Caco-2 (cell line): ENCODE measurements at regions not wholly inside any gene's neighbourhood (a gene's known extent, or its start where the extent isn't known, plus 50 kb on each side); places are given as distances from the start of the nearest gene placed in this dataset.
"Not testable (repeated sequence)": the region's sequence is repeated elsewhere in the genome, so short reads cannot be mapped to it uniquely, and the experiment has no call there.

Source experiments
- BruUV-seq: library from RNA; stranded (reverse); fragments of 400-500 nt; replicated peaks from 2 replicates; lab custom pipeline; 2021; lab: Mats Ljungman, UMichigan
- CTCF ChIA-PET: fragments of 300-600 bp; sonication (Branson Sonifier 250); formaldehyde crosslinking; loops from one replicate; lab custom pipeline; 2022; ENCODE audit warnings: antibody characterized with exemption; lab: Charles Lee
- POLR2A ChIA-PET: fragments of 300-600 bp; sonication (Branson Sonifier 250); formaldehyde crosslinking; loops from one replicate; lab custom pipeline; 2022; ENCODE audit warnings: antibody characterized with exemption; lab: Charles Lee
- DNase-seq, 2 experiments: peaks; one replicate each; pipeline versions ENCODE4 v3.0.0 to v3.0.0-alpha.2; 2020 to 2022
- H3K27me3 ChIP-seq: replicated peaks from 2 replicates; pipeline ENCODE4 v1.6.0; 2011; ENCODE audit warnings: low read length; ENCODE audit not compliant: control insufficient read depth, insufficient read depth
- H3K36me3 ChIP-seq: 2 replicates; pipeline ENCODE4 v1.5.1; 2011; ENCODE audit warnings: low read length; ENCODE audit not compliant: control insufficient read depth, insufficient read depth
- H3K4me1 ChIP-seq: fragments of 250-450 bp; sonication (Bioruptor Pico); 2 replicates; pipeline ENCODE4 v1.5.1; 2020; ENCODE audit warnings: mild to moderate bottlenecking
- H3K4me3 ChIP-seq: 2 replicates; pipeline ENCODE4 v1.5.1; 2011; ENCODE audit warnings: low read depth, mild to moderate bottlenecking, control low read depth, low read length
- H3K9me3 ChIP-seq: fragments of 250-450 bp; sonication (Bioruptor Pico); 2 replicates; pipeline ENCODE4 v1.5.1; 2020; ENCODE audit warnings: mild to moderate bottlenecking, moderate library complexity
- H3K27ac Mint-ChIP-seq: one replicate; pipeline ENCODE4 v1.8.0; 2022; ENCODE audit warnings: mixed read lengths; ENCODE audit not compliant: unreplicated experiment
- H3K27me3 Mint-ChIP-seq: one replicate; pipeline ENCODE4 v1.8.0; 2022; ENCODE audit warnings: mixed read lengths; ENCODE audit not compliant: insufficient read depth, unreplicated experiment
- H3K36me3 Mint-ChIP-seq: one replicate; pipeline ENCODE4 v1.8.0; 2022; ENCODE audit warnings: mild to moderate bottlenecking, mixed read lengths; ENCODE audit not compliant: insufficient read depth, unreplicated experiment
- H3K4me1 Mint-ChIP-seq: one replicate; pipeline ENCODE4 v1.8.0; 2022; ENCODE audit warnings: low read depth, mixed read lengths; ENCODE audit not compliant: unreplicated experiment
- H3K4me3 Mint-ChIP-seq: one replicate; pipeline ENCODE4 v1.8.0; 2022; ENCODE audit warnings: mild to moderate bottlenecking, moderate library complexity, mixed read lengths; ENCODE audit not compliant: unreplicated experiment
- H3K9me3 Mint-ChIP-seq: one replicate; pipeline ENCODE4 v1.8.0; 2022; ENCODE audit warnings: mixed read lengths; ENCODE audit not compliant: unreplicated experiment
- intact Hi-C: fragments of 100-400 bp; cut with micrococcal nuclease; formaldehyde crosslinking; loops from one replicate; pipeline ENCODE4 v1.10.0; 2022; ENCODE audit not compliant: unreplicated experiment
- TF ChIP-seq, protein P1 (sequence below), 2 experiments: fragments of 200-600 bp in 1 of 2; IDR thresholded peaks; 1 replicate in 1 of 2; 2 replicates in 1 of 2; pipeline versions ENCODE4 v1.5.1 to v1.8.0; 2011 to 2022; ENCODE audit warnings: antibody characterized with exemption in 1 of 2, control low read depth in 1 of 2, inconsistent platforms in 1 of 2, low read depth in 1 of 2, low read length in 1 of 2, mild to moderate bottlenecking in 1 of 2, moderate library complexity in 1 of 2; ENCODE audit not compliant: insufficient read depth in 1 of 2, severe bottlenecking in 1 of 2, unreplicated experiment in 1 of 2

GRCh38 chr5:96110300-96110699, 148.6 kb upstream of the ELL2 start:
- Histone ChIP-seq H3K4me1 (peaks cover 22% of the 10 kb centered on the region), H3K4me3 (no peak overlapping the region), H3K9me3 (no peaks in the 10 kb centered on the region), H3K36me3 (no peaks in the 10 kb centered on the region), H3K27me3 (no peaks in the 10 kb centered on the region)
- DNase-seq, result no peak
- CTCF ChIA-PET, result interaction anchor here (0.6 kb wide), 1 partner anchor 32 kb away, joined by 3 read pairs; no protein-coding TSS in a partner anchor
- peaks cover 19% of the 10 kb centered on the region for H3K4me1 Mint-ChIP-seq
- no peaks in the 10 kb centered on the region for H3K27me3 Mint-ChIP-seq
- no TSS peak for BruUV-seq
- H3K27ac Mint-ChIP-seq, result no peak overlapping the region
- no peaks in the 10 kb centered on the region for H3K36me3 Mint-ChIP-seq
- H3K9me3 Mint-ChIP-seq, result peaks cover 10% of the 10 kb centered on the region
- POLR2A ChIA-PET, result no interaction called here
- TF ChIP-seq, protein P1, sequence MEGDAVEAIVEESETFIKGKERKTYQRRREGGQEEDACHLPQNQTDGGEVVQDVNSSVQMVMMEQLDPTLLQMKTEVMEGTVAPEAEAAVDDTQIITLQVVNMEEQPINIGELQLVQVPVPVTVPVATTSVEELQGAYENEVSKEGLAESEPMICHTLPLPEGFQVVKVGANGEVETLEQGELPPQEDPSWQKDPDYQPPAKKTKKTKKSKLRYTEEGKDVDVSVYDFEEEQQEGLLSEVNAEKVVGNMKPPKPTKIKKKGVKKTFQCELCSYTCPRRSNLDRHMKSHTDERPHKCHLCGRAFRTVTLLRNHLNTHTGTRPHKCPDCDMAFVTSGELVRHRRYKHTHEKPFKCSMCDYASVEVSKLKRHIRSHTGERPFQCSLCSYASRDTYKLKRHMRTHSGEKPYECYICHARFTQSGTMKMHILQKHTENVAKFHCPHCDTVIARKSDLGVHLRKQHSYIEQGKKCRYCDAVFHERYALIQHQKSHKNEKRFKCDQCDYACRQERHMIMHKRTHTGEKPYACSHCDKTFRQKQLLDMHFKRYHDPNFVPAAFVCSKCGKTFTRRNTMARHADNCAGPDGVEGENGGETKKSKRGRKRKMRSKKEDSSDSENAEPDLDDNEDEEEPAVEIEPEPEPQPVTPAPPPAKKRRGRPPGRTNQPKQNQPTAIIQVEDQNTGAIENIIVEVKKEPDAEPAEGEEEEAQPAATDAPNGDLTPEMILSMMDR (IDR thresholded peaks at IDR 0.05; ENCODE audit: insufficient read depth in 1 of 2, low read depth in 1 of 2, low read length in 1 of 2, severe bottlenecking in 1 of 2, unreplicated experiment in 1 of 2), result no peak
- H3K4me3 Mint-ChIP-seq, result no peak overlapping the region
- intact Hi-C loops, result loop anchor here (1.0 to 10.0 kb wide), 3 partner anchors 121 to 225 kb away; no protein-coding TSS in a partner anchor

DNA sequence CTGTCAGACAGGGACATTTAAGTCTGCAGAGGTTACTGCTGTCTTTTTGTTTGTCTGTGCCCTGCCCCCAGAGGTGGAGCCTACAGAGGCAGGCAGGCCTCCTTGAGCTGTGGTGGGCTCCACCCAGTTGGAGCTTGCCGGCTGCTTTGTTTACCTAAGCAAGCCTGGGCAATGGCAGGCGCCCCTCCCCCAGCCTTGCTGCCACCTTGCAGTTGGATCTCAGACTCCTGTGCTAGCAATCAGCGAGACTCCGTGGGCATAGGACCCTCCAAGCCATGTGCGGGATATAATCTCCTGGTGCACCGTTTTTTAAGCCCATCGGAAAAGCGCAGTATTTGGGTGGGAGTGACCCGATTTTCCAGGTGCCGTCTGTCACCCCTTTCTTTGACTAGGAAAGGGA, 147.0 kb upstream of the ELL2 start:
- POLR2A ChIA-PET, H3K27me3 Mint-ChIP-seq, H3K9me3 ChIP-seq, H3K27me3 ChIP-seq, H3K4me3 ChIP-seq, intact Hi-C loops, H3K27ac Mint-ChIP-seq, DNase-seq, H3K9me3 Mint-ChIP-seq, CTCF ChIA-PET, H3K36me3 Mint-ChIP-seq, H3K36me3 ChIP-seq, BruUV-seq: not testable (repeated sequence)
- Mint-ChIP-seq H3K4me1 (peaks cover 13% of the 10 kb centered on the region), H3K4me3 (peak overlapping the region; percentile 37)
- peaks cover 19% of the 10 kb centered on the region for H3K4me1 ChIP-seq

DNA sequence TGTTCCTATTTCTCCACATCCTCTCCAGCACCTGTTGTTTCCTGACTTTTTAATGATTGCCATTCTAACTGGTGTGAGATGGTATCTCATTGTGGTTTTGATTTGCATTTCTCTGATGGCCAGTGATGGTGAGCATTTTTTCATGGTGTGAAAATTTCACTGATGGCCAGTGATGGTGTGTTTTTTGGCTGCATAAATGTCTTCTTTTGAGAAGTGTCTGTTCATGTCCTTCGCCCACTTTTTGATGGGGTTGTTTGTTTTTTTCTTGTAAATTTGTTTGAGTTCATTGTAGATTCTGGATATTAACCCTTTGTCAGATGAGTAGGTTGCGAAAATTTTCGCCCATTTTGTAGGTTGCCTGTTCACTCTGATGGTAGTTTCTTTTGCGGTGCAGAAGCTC, 142.2 kb upstream of the ELL2 start:
- H3K4me1 Mint-ChIP-seq, BruUV-seq, H3K27ac Mint-ChIP-seq, CTCF ChIA-PET, H3K9me3 Mint-ChIP-seq, H3K27me3 Mint-ChIP-seq, H3K9me3 ChIP-seq, H3K4me3 ChIP-seq, intact Hi-C loops, H3K4me3 Mint-ChIP-seq, H3K36me3 ChIP-seq, DNase-seq, H3K36me3 Mint-ChIP-seq, H3K4me1 ChIP-seq, POLR2A ChIA-PET, H3K27me3 ChIP-seq: not testable (repeated sequence)

- BruUV-seq, result no TSS peak
- H3K27me3 ChIP-seq, result no peaks in the 10 kb centered on the region
- Mint-ChIP-seq H3K4me1 (no peaks in the 10 kb centered on the region), H3K4me3 (no peak overlapping the region), H3K27me3 (no peaks in the 10 kb centered on the region), H3K36me3 (no peaks in the 10 kb centered on the region), H3K27ac (no peak overlapping the region), H3K9me3 (peaks cover 17% of the 10 kb centered on the region)
- intact Hi-C loops, result no loop called here
- no peaks in the 10 kb centered on the region for H3K4me1 ChIP-seq
- no peaks in the 10 kb centered on the region for H3K9me3 ChIP-seq
- no peak for DNase-seq
- no peak overlapping the region for H3K4me3 ChIP-seq
- H3K36me3 ChIP-seq, result no peaks in the 10 kb centered on the region
- ChIA-PET CTCF (no interaction called here), POLR2A (no interaction called here)
- TF ChIP-seq, protein P1 (IDR thresholded peaks at IDR 0.05; ENCODE audit: insufficient read depth in 1 of 2, low read depth in 1 of 2, low read length in 1 of 2, severe bottlenecking in 1 of 2, unreplicated experiment in 1 of 2), result no peak
Observed at GRCh38 chr5:96101358-96102089, 139.9 kb upstream of the ELL2 start.

DNA sequence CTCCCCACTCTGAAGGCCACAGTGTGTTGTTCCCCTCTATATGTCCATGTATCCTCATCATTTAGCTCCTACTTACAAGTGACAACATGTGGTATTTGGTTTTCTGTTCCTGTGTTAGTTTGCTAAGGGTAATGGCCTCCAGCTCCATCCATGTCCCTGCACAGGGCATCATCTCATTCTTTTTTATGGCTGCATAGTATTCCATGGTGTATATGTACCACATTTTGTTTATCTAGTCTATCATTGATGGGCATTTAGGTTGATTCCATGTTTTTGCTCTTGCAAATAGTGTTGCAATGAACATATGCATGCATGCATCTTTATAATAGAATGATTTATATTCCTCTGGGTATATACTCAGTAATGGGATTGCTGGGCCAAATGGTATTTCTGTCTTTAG, 135.8 kb upstream of the ELL2 start:
- H3K9me3 ChIP-seq, intact Hi-C loops, H3K36me3 ChIP-seq, H3K4me1 ChIP-seq, H3K27me3 Mint-ChIP-seq, H3K36me3 Mint-ChIP-seq, H3K9me3 Mint-ChIP-seq, DNase-seq, H3K4me3 ChIP-seq, CTCF ChIA-PET, POLR2A ChIA-PET, H3K27ac Mint-ChIP-seq, BruUV-seq, H3K4me3 Mint-ChIP-seq, H3K27me3 ChIP-seq: not testable (repeated sequence)
- H3K4me1 Mint-ChIP-seq, result peaks cover 17% of the 10 kb centered on the region
